GM12874 (cell line): ENCODE measurements at regions not wholly inside any gene's neighbourhood (a gene's known extent, or its start where the extent isn't known, plus 50 kb on each side); places are given as distances from the start of the nearest gene placed in this dataset.

ENCODE experiments used
- CTCF ChIP-seq: IDR thresholded peaks from 2 replicates; pipeline ENCODE4 v1.5.1; 2011; ENCODE audit warnings: low read depth, mild to moderate bottlenecking, control low read depth, low read length, moderate library complexity; ENCODE audit not compliant: insufficient read depth

- TF ChIP-seq CTCF = no peak
These were observed 818.3 kb upstream of the GYPC start for GRCh38 chr2:125837611-125838010.

- no peak for TF ChIP-seq CTCF
These were observed 816.0 kb upstream of the GYPC start for GRCh38 chr2:125839945-125840344.

- no peak for TF ChIP-seq CTCF
These were observed 813.9 kb upstream of the GYPC start for GRCh38 chr2:125842041-125842440.

GRCh38 chr2:125850541-125850940 is 805.4 kb upstream of the GYPC start:
- TF ChIP-seq CTCF = no peak

- TF ChIP-seq CTCF = no peak
These were observed 803.6 kb upstream of the GYPC start for GRCh38 chr2:125852364-125852763.

- TF ChIP-seq CTCF = no peak
These were observed 802.3 kb upstream of the GYPC start for GRCh38 chr2:125853626-125854025.

GRCh38 chr2:125855204-125855603 is 800.8 kb upstream of the GYPC start:
- TF ChIP-seq CTCF = no peak

GRCh38 chr2:125857971-125858794 is 797.8 kb upstream of the GYPC start:
- no peak for TF ChIP-seq CTCF
